NCI-H526 treated with DMSO at 0.1 percent for 48 hours (cell line): ENCODE measurements at regions not wholly inside any gene's neighbourhood (a gene's known extent, or its start where the extent isn't known, plus 50 kb on each side); places are given as distances from the start of the nearest gene placed in this dataset.
"Not testable (repeated sequence)": the region's sequence is repeated elsewhere in the genome, so short reads cannot be mapped to it uniquely, and the experiment has no call there.

ENCODE experiments used
- DNase-seq: peaks from one replicate; lab custom pipeline; 2025; lab: John Stamatoyannopoulos, UW

DNA sequence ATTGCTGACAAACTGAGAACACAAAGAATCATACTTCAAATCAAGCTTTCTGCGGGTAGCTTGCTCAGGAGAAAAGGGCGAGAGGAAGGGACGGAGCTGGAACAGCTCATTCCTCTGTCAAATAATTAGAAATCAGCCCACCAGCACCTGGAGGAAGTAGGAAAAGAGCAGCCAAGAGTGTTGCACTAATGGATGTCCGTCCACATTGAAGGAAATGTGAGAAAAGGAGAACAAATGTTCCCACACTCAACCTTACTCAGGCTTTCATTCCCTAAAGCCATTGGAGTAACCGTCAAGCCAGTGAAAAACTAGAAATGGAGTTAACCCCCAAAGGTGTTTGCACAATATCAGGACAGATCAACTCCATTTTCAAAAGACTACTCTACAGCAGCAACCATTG lies 233.0 kb upstream of the PRKD1 start:
- DNase-seq = no peak

DNA sequence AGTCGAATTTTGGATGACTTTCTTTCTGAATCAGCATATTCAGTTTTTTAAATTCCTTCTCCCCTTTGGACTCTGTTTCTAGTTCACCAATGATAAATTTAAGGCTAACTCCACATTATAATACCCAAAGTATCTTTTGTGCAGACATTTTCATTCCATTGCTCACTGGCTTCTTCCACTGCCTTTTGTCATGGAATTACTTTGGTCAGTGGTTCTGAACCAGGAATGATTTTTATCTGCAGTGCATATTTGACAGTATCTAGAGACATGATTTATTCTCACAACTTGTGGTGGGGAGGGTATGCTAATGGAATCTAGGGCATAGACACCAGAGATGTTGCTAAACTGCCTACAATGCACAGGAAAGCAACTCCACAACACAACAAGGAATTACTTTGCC lies 234.4 kb upstream of the PRKD1 start:
- no peak for DNase-seq

DNA sequence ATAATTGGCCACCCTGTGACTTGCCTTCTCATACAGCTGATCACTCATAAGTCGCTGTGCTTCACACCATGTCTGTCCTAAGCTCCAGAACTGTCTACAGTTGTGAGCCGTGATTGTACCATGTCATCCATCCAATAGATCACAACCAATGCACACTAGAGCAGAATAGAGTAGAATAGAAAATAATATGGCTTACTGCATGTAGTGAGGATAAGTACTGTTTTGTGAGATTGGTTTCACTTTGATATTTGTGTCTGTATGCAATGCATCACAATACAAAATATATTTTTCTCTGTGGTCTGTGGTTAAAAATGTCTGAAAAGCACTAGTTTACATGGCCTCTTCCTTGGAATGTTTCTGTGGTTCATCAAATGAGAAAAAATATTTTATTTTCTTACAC lies 237.6 kb upstream of the PRKD1 start:
- no peak for DNase-seq

DNA sequence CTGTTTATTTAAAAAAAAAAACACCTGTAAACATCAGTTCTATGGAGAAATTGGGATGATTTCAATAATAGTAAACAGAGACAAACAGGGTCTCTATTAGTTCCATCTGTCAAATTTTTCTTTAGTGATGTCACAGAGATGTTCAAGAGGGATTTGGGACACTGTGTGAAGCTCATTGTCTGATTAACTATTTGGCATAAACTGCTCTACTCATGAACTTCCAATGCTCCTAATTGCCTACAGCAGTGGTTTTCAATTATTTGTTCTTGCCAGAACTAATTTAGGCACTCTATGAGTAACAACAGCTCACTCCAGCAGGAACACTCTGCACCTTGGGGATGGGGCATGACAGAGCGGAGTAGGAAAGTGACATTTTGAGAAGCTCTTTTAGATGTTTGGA lies 250.1 kb upstream of the PRKD1 start:
- no peak for DNase-seq

DNA sequence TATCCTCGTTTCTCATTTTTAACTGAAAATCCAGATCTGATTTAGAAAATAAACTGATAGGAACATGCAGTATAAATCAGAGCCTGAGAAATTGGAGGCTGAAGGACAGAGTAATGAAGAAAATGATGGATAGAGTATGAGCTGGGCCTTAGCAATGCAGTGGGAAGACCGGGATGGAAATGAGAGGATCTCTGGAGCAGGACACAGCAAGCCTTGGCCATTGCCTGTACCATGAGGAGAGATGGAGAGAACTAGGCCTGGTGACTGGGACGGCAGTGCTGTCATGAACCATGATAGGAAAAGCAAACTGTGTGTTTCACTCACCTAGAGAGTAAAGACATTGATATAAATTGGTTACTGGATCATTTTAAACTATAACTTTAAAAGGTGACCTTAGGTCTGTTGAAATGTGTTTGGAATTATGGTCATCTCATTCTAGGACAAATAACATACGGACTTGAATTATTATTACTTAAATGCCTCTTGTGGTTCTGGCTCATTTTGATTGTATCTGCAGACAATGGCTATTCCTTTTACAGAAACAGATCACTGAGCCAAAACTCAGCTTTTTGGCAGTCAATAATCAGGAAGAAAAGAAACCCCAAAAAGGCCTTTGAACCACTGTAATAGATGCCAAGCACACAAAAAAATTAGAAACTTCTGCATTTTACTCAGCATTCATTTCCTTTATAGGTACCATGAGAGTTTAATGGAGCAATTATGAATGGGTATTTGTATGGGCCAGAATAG lies 251.9 kb upstream of the PRKD1 start:
- DNase-seq = no peak

DNA sequence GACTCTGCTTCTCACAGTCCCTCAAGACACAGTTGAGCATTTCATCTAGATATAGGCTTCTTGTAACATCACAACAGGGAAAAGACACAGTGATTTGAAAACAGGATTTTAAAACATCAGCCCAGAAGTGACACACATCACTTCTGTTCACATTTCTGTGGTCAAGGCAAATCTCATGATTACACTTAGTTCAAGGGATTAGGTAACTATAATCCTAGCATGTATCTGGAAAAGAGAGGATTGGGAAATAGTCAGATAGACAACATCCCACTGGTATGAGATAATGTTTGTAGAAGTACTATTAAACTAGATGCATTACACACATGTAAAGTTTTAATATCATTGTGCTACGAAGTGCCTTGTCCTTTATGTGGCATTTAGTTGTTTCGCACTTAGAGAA lies 252.6 kb upstream of the PRKD1 start:
- no peak for DNase-seq

DNA sequence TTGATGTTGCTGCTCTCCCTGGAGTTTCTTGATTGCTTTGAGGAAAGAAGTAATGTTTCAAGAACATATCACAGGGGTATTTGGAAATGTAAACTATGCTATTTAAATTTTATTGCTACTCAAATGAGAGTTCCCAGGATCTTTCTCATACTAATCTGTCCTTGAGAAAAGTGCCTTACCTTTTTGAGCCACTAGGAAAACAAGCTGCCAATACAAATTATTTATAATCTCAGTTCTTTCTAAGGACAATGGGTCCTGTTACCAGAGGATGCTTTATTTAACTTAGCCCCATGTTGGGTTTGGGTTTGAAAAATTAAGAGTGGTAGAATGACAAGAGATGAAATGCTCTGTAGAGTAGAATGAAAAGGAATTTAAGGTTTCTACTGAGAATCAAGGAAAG lies 258.2 kb upstream of the PRKD1 start:
- no peak for DNase-seq

DNA sequence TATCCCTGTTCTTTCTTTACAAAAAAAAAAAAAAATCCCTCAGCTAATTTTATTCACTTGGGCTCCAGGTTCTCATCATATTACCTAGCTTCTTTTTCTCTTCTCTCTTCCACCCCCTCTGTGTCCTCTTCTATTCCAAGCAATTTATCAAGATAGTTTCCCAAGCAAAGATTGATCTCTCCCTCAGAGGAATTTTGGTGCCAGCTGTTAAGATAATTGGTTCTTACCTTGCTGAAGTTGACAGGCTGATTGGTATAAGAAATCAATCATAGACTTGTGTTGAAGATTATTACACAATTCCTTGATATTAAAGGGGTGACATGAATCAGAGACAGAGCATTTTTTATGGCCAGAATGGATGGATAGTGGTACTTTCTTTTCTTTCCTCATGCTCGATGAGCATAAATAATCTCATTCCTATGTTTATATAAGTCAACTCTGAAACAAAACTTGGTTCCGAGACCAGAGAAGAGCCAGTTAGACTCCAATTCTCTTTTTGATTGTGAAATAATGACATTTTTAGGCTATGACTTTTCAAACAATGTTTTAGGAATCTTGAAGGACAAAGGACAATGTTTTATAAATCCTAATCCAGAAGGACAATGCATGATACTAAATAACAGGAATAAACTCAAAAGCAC lies 264.1 kb upstream of the PRKD1 start:
- DNase-seq = no peak

- DNase-seq = no peak
These were observed 265.5 kb upstream of the PRKD1 start for GRCh38 chr14:30193101-30193500.

- DNase-seq = no peak
These were observed 266.3 kb upstream of the PRKD1 start for GRCh38 chr14:30193845-30194501.

- DNase-seq = no peak
These were observed 267.1 kb upstream of the PRKD1 start for GRCh38 chr14:30194741-30195148.

- no peak for DNase-seq
These were observed 268.3 kb upstream of the PRKD1 start for GRCh38 chr14:30195941-30196340.

DNA sequence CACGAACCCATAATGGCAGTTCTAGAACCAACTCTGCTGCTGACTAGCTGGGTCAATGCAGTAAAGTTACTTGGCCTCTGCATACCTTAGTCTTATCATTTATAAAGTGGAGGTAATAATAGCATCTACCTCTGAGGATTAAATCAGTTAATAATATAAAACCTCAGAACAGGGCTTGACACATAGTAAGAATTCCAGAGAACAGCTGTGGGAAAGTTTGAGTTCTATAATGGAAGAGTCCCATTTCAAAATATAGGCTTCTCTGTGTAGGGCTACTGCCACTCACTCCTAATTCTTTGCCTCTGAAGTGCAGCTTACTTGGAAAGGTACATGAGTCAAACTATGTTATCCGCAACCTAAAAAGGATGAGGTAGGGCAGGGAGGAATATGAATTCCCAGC lies 269.2 kb upstream of the PRKD1 start:
- no peak for DNase-seq

GRCh38 chr14:30198720-30199119 lies 271.1 kb upstream of the PRKD1 start:
- not testable (repeated sequence) for DNase-seq

DNA sequence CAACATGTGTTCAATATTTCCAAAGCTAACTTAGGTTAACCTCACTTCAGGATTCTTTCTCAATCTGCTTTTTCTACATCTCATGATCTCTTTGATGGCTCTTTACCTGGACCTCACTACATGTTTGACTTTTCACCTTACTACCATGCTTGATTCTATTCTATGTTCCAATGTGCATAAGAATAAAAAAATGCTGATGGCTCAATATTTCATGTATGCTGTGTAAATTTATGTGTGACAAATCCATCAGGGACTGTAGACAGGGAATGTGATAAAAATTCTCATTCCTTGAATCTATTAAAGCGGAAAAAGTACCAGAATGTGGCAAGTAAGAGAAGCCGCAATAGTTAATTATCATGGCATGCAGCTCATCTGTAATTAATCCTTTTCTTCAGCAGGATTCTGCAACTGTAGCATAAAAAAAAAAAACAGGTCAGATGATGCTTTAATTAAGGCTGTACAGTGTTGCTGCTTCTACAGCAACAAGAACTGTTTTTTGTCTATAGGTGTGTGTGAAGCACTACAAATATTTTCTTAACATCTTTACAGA lies 276.9 kb upstream of the PRKD1 start:
- no peak for DNase-seq

GRCh38 chr14:30209136-30209535 lies 281.5 kb upstream of the PRKD1 start:
- no peak for DNase-seq

DNA sequence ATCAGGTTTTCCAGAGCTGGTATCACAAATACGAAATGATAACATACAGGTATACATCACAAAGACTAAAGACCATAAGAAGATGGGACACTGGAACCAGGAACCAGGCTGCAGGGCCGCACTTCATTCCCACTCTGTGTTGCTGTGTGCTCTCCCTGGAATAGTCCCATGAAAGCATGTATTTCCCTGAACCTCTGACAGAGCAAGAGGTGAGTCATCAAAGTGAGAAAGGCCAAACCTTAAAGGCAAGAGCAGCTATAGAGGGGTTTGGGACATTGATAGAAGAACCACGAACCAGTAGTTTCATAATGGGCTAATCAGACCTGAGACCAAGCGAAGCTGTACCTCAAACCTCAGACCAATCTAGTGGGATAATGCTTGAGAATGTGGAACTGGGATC lies 283.0 kb upstream of the PRKD1 start:
- no peak for DNase-seq

GRCh38 chr14:30211326-30211725 lies 283.7 kb upstream of the PRKD1 start:
- DNase-seq = no peak

DNA sequence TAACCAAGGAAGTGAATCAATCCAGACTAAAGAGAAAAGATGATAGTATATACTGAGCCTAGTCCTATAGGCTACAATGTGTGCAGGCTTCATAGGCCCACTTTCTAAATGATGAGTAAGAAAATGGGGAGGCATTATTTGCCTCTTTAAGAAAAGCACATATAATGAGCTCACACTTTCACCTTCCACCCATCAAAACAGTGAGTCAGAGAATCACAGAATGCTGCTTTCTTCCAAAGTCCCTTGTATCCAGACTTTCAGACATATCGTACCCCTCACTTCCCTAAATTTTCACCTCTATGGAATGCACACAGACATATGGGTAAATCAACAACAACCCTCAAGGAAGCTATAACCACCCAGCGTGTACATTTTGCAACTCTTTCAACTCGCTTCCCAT lies 286.4 kb upstream of the PRKD1 start:
- DNase-seq = no peak

DNA sequence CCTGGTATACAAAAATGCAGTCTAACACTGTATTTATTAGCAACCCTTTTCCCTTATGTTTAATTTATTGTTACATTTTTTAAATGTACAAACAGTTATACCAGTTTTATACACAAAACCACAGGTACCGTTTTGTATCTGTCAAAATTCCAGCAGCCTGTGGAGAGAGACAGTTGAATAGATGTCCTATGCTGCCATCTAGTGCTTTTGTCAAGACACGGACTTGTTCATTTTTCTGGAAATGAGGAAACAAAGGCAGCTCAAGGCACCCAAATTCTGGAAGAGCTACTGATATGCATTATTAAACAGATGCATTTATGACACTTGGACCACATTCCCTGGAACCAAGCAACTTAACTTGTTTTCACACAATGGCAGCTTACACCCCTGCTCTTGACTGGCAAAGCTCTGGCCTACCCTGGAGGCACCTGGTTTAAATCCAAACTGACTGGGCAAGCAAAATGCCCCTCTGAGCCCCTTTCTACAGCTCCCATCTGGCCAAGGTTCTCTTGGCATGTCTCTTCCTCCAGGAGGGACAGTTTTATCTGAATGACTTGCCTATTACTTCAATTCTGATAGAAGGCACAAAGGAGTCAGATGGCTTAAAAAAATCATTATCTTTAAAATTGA lies 286.9 kb upstream of the PRKD1 start:
- no peak for DNase-seq

- no peak for DNase-seq
These were observed 291.3 kb upstream of the PRKD1 start for GRCh38 chr14:30218907-30219306.

GRCh38 chr14:30221546-30221945 lies 293.9 kb upstream of the PRKD1 start:
- DNase-seq = no peak

DNA sequence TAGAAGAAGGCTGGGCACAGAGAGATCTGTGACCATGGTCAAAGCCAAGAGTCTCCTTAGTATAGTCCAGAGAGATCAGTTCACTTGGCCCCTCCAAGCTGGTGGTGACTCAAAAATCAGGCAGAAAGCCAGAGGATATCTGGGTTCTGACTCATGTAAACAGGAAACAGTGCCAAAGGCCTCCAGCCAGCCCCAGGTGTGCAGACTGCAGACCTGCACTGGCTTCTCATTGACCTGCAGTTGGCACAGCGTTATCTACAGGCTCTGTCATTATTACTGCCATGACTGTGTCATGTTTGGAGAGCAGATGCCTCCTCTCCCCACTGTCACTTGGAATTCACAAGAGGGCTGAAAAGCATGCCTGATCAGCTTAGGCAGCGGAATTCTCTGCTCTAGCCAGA lies 295.7 kb upstream of the PRKD1 start:
- DNase-seq = no peak
